ENCODE measurements at regions not wholly inside any gene's neighbourhood (a gene's known extent, or its start where the extent isn't known, plus 50 kb on each side); places are given as distances from the start of the nearest gene placed in this dataset.
"Not testable (repeated sequence)": the region's sequence is repeated elsewhere in the genome, so short reads cannot be mapped to it uniquely, and the experiment has no call there.

GRCh38 chr6:167226383-167226685 is 64.8 kb upstream of the UNC93A start:
- in situ Hi-C loops (cut with HindIII; ENCODE audit: low pct_ligation_motif_present, low pct_unique_long_range_greater_than_20kb, low sequenced_read_pairs): no loop called here
- no peak for DNase-seq

- in situ Hi-C loops (cut with HindIII; ENCODE audit: low pct_ligation_motif_present, low pct_unique_long_range_greater_than_20kb, low sequenced_read_pairs): no loop called here
- no peak for DNase-seq
These were observed 64.3 kb upstream of the UNC93A start for GRCh38 chr6:167226791-167227190.

GRCh38 chr6:167227984-167228383 is 63.1 kb upstream of the UNC93A start:
- in situ Hi-C loops (cut with HindIII; ENCODE audit: low pct_ligation_motif_present, low pct_unique_long_range_greater_than_20kb, low sequenced_read_pairs): no loop called here
- no peak for DNase-seq

GRCh38 chr6:167229586-167229985 is 61.5 kb upstream of the UNC93A start:
- in situ Hi-C loops (cut with HindIII; ENCODE audit: low pct_ligation_motif_present, low pct_unique_long_range_greater_than_20kb, low sequenced_read_pairs): no loop called here
- no peak for DNase-seq

GRCh38 chr6:167230288-167230687 is 60.8 kb upstream of the UNC93A start:
- in situ Hi-C loops (cut with HindIII; ENCODE audit: low pct_ligation_motif_present, low pct_unique_long_range_greater_than_20kb, low sequenced_read_pairs): no loop called here
- no peak for DNase-seq

GRCh38 chr6:167232356-167232755 is 58.8 kb upstream of the UNC93A start:
- in situ Hi-C loops (cut with HindIII; ENCODE audit: low pct_ligation_motif_present, low pct_unique_long_range_greater_than_20kb, low sequenced_read_pairs): no loop called here
- DNase-seq: no peak

- in situ Hi-C loops (cut with HindIII; ENCODE audit: low pct_ligation_motif_present, low pct_unique_long_range_greater_than_20kb, low sequenced_read_pairs): no loop called here
- no peak for DNase-seq
These were observed 57.6 kb upstream of the UNC93A start for GRCh38 chr6:167233490-167233889.

GRCh38 chr6:167234576-167234975 is 56.5 kb upstream of the UNC93A start:
- in situ Hi-C loops (cut with HindIII; ENCODE audit: low pct_ligation_motif_present, low pct_unique_long_range_greater_than_20kb, low sequenced_read_pairs); DNase-seq: not testable (repeated sequence)

- in situ Hi-C loops (cut with HindIII; ENCODE audit: low pct_ligation_motif_present, low pct_unique_long_range_greater_than_20kb, low sequenced_read_pairs): no loop called here
- no peak for DNase-seq
These were observed 56.1 kb upstream of the UNC93A start for GRCh38 chr6:167235005-167235404.

GRCh38 chr6:167235421-167236238 is 55.5 kb upstream of the UNC93A start:
- in situ Hi-C loops (cut with HindIII; ENCODE audit: low pct_ligation_motif_present, low pct_unique_long_range_greater_than_20kb, low sequenced_read_pairs): no loop called here
- no peak for DNase-seq

- DNase-seq: no peak
- in situ Hi-C loops (cut with HindIII; ENCODE audit: low pct_ligation_motif_present, low pct_unique_long_range_greater_than_20kb, low sequenced_read_pairs): no loop called here
These were observed 54.9 kb upstream of the UNC93A start for GRCh38 chr6:167236239-167236571.

- no peak for DNase-seq
- in situ Hi-C loops (cut with HindIII; ENCODE audit: low pct_ligation_motif_present, low pct_unique_long_range_greater_than_20kb, low sequenced_read_pairs): no loop called here
These were observed 53.5 kb upstream of the UNC93A start for GRCh38 chr6:167237438-167238145.

GRCh38 chr6:167238146-167238693 is 52.9 kb upstream of the UNC93A start:
- in situ Hi-C loops (cut with HindIII; ENCODE audit: low pct_ligation_motif_present, low pct_unique_long_range_greater_than_20kb, low sequenced_read_pairs): no loop called here
- no peak for DNase-seq

GRCh38 chr6:167238694-167239467 is 52.2 kb upstream of the UNC93A start:
- DNase-seq: no peak
- in situ Hi-C loops (cut with HindIII; ENCODE audit: low pct_ligation_motif_present, low pct_unique_long_range_greater_than_20kb, low sequenced_read_pairs): no loop called here

GRCh38 chr6:167239470-167239869 is 51.6 kb upstream of the UNC93A start:
- in situ Hi-C loops (cut with HindIII; ENCODE audit: low pct_ligation_motif_present, low pct_unique_long_range_greater_than_20kb, low sequenced_read_pairs); DNase-seq: not testable (repeated sequence)

- no peak for DNase-seq
- in situ Hi-C loops (cut with HindIII; ENCODE audit: low pct_ligation_motif_present, low pct_unique_long_range_greater_than_20kb, low sequenced_read_pairs): no loop called here
These were observed 51.0 kb upstream of the UNC93A start for GRCh38 chr6:167240034-167240541.
